GM10266 (cell line): ENCODE measurements at regions not wholly inside any gene's neighbourhood (a gene's known extent, or its start where the extent isn't known, plus 50 kb on each side); places are given as distances from the start of the nearest gene placed in this dataset.

Experiments used
- DNase-seq: peaks from one replicate; pipeline ENCODE4 v3.0.0; 2012; ENCODE audit errors: extremely low spot score
- TF ChIP-seq, protein P1 (sequence below): IDR thresholded peaks from 2 replicates; pipeline ENCODE4 v1.5.1; 2012; ENCODE audit warnings: mild to moderate bottlenecking, low read depth; ENCODE audit not compliant: control insufficient read depth, insufficient read depth; ENCODE audit errors: missing control alignments

- TF ChIP-seq, protein P1, sequence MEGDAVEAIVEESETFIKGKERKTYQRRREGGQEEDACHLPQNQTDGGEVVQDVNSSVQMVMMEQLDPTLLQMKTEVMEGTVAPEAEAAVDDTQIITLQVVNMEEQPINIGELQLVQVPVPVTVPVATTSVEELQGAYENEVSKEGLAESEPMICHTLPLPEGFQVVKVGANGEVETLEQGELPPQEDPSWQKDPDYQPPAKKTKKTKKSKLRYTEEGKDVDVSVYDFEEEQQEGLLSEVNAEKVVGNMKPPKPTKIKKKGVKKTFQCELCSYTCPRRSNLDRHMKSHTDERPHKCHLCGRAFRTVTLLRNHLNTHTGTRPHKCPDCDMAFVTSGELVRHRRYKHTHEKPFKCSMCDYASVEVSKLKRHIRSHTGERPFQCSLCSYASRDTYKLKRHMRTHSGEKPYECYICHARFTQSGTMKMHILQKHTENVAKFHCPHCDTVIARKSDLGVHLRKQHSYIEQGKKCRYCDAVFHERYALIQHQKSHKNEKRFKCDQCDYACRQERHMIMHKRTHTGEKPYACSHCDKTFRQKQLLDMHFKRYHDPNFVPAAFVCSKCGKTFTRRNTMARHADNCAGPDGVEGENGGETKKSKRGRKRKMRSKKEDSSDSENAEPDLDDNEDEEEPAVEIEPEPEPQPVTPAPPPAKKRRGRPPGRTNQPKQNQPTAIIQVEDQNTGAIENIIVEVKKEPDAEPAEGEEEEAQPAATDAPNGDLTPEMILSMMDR: no peak
- DNase-seq: no peak
Observed at GRCh38 chr13:109645831-109646230, 140.6 kb downstream of the IRS2 start.

DNA sequence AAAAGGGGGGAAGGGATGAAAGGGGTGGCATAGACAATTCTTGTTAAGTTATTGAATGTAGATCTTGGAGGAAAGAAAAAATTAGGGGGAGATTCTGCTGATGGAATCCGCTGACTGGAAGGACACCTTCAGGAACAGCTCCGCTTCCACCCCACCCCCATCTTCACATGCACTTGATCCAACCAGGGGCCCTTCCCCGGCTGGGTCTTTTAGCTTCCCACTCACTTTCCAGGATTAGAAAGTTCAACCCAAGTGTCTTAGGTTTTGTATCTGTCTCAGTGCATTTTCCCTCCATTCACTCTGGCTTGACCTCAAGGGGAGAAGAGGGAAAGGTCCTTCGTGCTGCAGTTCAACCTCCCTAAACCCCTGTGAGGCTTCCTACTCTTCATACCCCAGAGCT, 141.4 kb downstream of the IRS2 start:
- DNase-seq: no peak
- TF ChIP-seq, protein P1: no peak

GRCh38 chr13:109644069-109644750, 142.2 kb downstream of the IRS2 start:
- DNase-seq: no peak
- TF ChIP-seq, protein P1: no peak

DNA sequence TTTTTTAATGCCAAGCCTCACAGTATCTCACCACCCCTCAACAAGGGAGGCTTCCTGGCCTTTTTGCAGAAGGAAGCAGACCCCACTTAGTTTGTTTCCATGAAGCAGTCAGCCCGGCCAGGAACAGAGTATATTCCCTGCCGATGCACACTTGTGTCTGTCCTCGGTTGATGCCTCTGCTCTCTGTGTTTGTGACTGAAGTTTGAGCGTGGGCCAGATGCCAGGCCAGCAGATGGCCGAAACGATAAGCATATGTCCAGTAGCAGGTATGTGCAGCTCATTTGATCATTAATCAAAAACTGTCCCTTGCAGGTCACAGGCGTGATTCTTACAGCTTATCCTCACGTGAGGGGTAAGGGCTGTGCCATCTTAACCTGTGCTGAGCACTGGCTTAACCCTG, 144.0 kb downstream of the IRS2 start:
- DNase-seq: no peak
- TF ChIP-seq, protein P1: no peak

DNA sequence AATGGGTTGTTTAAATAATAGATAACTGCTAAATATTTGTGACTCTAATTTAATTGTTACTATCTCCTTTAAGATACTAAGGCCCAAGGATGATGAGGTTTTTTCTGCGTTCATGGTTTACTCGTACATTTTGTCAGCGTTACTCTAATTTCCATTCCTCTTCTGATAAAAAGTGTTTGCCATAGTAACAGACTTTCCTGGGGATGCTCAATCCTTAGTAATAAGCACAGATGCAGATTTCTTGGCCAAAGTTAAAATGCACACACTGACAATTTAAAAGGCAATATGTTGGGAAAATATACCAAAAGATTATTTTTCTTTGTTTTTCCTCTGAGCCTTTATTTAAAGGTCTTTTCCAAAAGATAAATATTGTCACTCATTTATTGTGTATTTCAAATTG, 149.6 kb downstream of the IRS2 start:
- no peak for DNase-seq
- TF ChIP-seq, protein P1: no peak

- TF ChIP-seq, protein P1: no peak
- DNase-seq: no peak
Observed at GRCh38 chr13:109631069-109631468, 155.3 kb downstream of the IRS2 start.

DNA sequence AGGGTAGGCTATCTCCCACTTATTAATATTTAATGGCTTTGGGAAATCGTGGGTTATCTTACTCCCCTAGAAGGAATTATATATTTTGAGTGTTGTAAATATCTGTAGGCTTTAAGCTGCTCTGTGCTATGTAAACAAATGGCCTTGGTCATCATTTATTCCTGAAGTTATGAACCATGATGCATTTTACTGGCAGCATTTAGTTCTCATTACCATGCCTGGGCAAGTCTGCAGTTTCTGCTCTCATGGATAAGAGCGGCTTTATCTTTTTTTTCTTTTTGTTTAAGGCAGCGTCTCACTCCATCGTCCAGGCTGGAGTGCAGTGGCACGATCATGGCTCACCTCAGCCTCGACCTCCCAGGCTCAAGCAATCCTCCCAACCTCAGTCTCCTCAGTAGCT, 156.1 kb downstream of the IRS2 start:
- TF ChIP-seq, protein P1: no peak
- DNase-seq: no peak
